PFSK-1 (cell line): ENCODE measurements at regions not wholly inside any gene's neighbourhood (a gene's known extent, or its start where the extent isn't known, plus 50 kb on each side); places are given as distances from the start of the nearest gene placed in this dataset.

Experiments
- FOXP2 ChIP-seq: optimal IDR thresholded peaks from 2 replicates; pipeline ENCODE3; 2011; ENCODE audit warnings: borderline replicate concordance, control low read depth, inconsistent platforms; ENCODE audit not compliant: insufficient read depth; ENCODE audit errors: extremely low read length, extremely low read depth
- POLR2AphosphoS5 ChIP-seq: IDR thresholded peaks from 2 replicates; pipeline ENCODE4 v1.6.1; 2012; ENCODE audit warnings: low read depth, mild to moderate bottlenecking, control low read depth, low read length, moderate library complexity
- REST ChIP-seq, 2 experiments: IDR thresholded peaks; 2 replicates each; pipeline versions ENCODE4 v1.6.1 to v1.8.0; 2011 to 2012; ENCODE audit warnings: low read depth in 2 of 2, low read length in 2 of 2, control low read depth in 1 of 2, inconsistent platforms in 1 of 2, mild to moderate bottlenecking in 1 of 2, moderate library complexity in 1 of 2; ENCODE audit not compliant: insufficient read depth in 1 of 2
- SIN3A ChIP-seq: IDR thresholded peaks from 2 replicates; pipeline ENCODE4 v1.6.1; 2012; ENCODE audit warnings: mild to moderate bottlenecking, low read length, moderate library complexity, borderline replicate concordance; ENCODE audit not compliant: insufficient read depth
- TAF1 ChIP-seq: IDR thresholded peaks from 2 replicates; pipeline ENCODE4 v1.6.1; 2012; ENCODE audit warnings: low read length, control low read depth, borderline replicate concordance; ENCODE audit not compliant: insufficient read depth

DNA sequence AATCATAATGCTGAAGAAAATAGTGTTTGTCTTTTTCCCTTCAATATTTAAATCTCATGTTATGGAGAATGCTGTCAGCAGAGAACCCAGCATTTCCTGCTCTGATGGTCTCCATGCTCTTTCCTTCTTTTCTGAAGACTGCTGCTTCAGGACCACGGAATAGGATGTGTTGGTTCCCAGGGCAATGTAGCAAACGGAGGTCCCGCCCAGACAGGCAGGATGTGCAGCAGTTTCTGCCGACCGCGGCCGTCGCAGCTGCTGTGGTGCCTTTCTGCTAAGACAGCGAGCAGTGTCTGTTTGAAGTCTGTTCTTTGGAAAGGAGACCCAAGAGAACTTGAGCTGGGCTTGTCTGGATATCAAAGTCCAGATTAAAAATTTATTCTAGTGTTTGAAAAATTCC lies 654.3 kb downstream of the CCDC171 start:
- TF ChIP-seq FOXP2 (no peak), REST (IDR thresholded peaks at IDR 0.05; ENCODE audit: insufficient read depth in 1 of 2, low read depth in 2 of 2, low read length in 2 of 2) (0 out of 4 replicates have a peak, but pooled peaks of 1 of the 2 experiments have one; percentile 37)

DNA sequence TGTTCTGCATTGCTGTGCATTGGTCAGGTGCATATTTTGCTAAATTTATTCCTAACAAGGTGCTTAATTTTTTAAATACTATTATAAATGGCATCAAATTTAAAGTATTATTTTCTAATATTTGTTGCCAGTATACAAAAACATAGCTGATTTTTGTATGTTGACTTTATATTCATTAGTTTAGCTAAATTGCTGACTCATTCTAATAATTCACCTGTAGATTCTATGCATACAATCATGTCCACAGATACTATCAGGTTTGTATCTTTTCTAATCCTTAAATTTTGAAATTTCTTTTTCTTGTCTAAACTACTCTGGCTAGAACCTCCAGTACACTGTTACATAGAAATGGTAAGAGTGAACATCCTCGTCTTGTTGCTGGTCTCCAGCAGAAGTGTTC lies 657.6 kb downstream of the CCDC171 start:
- TF ChIP-seq POLR2AphosphoS5 (no peak), SIN3A (no peak), REST (IDR thresholded peaks at IDR 0.05; ENCODE audit: insufficient read depth in 1 of 2, low read depth in 2 of 2, low read length in 2 of 2) (no peak), TAF1 (no peak), FOXP2 (no peak)

DNA sequence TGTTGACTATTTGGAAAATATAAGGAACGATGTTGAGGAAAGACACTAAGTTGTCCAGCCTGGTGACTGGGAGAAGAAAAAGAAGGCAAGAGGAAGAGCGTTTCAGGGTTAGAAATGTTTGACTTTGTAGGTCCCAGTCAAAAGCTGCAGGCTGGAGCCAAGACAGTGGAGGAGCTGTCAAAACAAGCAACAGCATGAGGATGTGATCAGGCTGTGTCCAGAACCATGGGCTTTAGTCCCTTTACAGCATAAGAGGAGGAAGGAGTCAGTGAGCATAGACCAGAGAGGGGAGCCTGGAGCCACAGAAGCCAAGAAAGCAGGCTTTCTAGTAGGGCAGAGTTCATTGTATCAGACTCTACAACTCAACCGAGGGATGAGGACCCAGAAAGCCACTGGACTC lies 658.5 kb downstream of the BNC2 start:
- TF ChIP-seq FOXP2 (no peak), POLR2AphosphoS5 (no peak), REST (IDR thresholded peaks at IDR 0.05; ENCODE audit: insufficient read depth in 1 of 2, low read depth in 2 of 2, low read length in 2 of 2) (no peak), SIN3A (no peak), TAF1 (no peak)

GRCh38 chr9:16213781-16214515 lies 656.5 kb downstream of the BNC2 start:
- TF ChIP-seq FOXP2 (no peak), TAF1 (no peak), SIN3A (no peak), REST (IDR thresholded peaks at IDR 0.05; ENCODE audit: insufficient read depth in 1 of 2, low read depth in 2 of 2, low read length in 2 of 2) (no peak), POLR2AphosphoS5 (no peak)

DNA sequence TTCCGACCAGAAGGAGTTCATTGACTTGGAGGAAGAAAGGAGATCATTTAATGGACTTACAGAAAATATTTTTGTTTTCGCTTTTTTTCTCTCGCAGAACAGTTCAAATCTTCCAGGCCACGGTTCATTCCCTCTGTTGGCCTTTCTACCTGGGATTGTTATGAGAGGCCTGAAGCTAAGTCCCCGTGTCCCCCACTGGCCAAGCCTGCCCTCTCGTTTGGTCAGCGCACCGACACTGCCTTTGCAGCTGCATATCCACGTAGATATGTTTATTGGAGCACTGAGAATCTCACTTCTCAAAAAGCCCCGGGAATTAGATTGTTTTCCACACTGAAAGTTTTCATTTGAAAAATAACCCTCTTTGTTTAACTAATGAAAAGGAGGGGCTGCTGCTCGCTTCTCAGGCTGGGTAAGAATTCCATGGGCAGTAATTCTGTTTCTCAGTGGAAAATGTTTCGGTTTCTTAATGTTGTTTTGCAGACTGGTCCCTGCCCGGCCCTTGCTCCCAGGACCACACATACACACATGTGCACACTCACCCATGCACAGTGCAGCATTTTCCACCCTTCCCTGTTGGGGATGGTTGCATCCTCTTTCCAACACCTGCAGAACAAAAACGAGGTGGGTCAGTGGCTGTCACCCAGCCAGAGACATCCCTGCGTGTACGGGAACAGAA lies 655.7 kb downstream of the BNC2 start:
- TF ChIP-seq FOXP2, result no peak
- no peak for TF ChIP-seq SIN3A
- TF ChIP-seq POLR2AphosphoS5, result no peak
- no peak for TF ChIP-seq REST (IDR thresholded peaks at IDR 0.05; ENCODE audit: insufficient read depth in 1 of 2, low read depth in 2 of 2, low read length in 2 of 2)
